Astrocyte (in vitro differentiated cells and primary cell): ENCODE measurements at regions not wholly inside any gene's neighbourhood (a gene's known extent, or its start where the extent isn't known, plus 50 kb on each side); places are given as distances from the start of the nearest gene placed in this dataset.

Experiments used
- EZH2 ChIP-seq: IDR thresholded peaks from 2 replicates; pipeline ENCODE4 v1.6.1; 2012; ENCODE audit warnings: mild to moderate bottlenecking, low read length, inconsistent platforms; ENCODE audit not compliant: insufficient read depth
- TF ChIP-seq, protein P1 (sequence below): IDR thresholded peaks from 2 replicates; pipeline ENCODE4 v1.5.1; 2011; ENCODE audit warnings: low read depth, mild to moderate bottlenecking, inconsistent platforms, low read length, moderate library complexity; ENCODE audit not compliant: insufficient read depth

- TF ChIP-seq, protein P1, sequence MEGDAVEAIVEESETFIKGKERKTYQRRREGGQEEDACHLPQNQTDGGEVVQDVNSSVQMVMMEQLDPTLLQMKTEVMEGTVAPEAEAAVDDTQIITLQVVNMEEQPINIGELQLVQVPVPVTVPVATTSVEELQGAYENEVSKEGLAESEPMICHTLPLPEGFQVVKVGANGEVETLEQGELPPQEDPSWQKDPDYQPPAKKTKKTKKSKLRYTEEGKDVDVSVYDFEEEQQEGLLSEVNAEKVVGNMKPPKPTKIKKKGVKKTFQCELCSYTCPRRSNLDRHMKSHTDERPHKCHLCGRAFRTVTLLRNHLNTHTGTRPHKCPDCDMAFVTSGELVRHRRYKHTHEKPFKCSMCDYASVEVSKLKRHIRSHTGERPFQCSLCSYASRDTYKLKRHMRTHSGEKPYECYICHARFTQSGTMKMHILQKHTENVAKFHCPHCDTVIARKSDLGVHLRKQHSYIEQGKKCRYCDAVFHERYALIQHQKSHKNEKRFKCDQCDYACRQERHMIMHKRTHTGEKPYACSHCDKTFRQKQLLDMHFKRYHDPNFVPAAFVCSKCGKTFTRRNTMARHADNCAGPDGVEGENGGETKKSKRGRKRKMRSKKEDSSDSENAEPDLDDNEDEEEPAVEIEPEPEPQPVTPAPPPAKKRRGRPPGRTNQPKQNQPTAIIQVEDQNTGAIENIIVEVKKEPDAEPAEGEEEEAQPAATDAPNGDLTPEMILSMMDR, result no peak
- TF ChIP-seq EZH2, result no peak
Observed at GRCh38 chr12:75913502-75914351, 117.8 kb downstream of the PHLDA1 start.
